ENCODE measurements at regions not wholly inside any gene's neighbourhood (a gene's known extent, or its start where the extent isn't known, plus 50 kb on each side); places are given as distances from the start of the nearest gene placed in this dataset.
A peak's percentile ranks its signal among the peaks of the same experiment; 100 is the strongest.

GRCh38 chr20:20837574-20838021 is 125.2 kb upstream of the RALGAPA2 start:
- Histone ChIP-seq H3F3A (ENCODE audit: insufficient read depth, low read length, poor library complexity, severe bottlenecking) (no peaks in the 10 kb centered on the region), H4K20me1 (ENCODE audit: insufficient read depth) (no peaks in the 10 kb centered on the region), H3K36me3 (ENCODE audit: insufficient read depth, low read length) (no peaks in the 10 kb centered on the region), H3K27ac (ENCODE audit: low read length) (no peak overlapping the region), H3K27me3 (ENCODE audit: insufficient read depth, low read depth, low read length) (peaks cover 8% of the 10 kb centered on the region), H2AFZ (ENCODE audit: low read depth, low read length) (no peak overlapping the region), H3K4me3 (ENCODE audit: low read length) (no peak overlapping the region), H3K9me2 (ENCODE audit: insufficient read depth, low read length) (no peaks in the 10 kb centered on the region), H3K9me3 (ENCODE audit: low read length) (no peaks in the 10 kb centered on the region), H3K4me2 (ENCODE audit: low read length) (no peak overlapping the region), H3K79me2 (replicated peaks; ENCODE audit: insufficient read depth, low read length) (no peaks in the 10 kb centered on the region), H3K9ac (ENCODE audit: low read length) (no peak overlapping the region)
- TF ChIP-seq MXI1 (conservative IDR thresholded peaks at IDR 0.05; ENCODE audit: poor library complexity, severe bottlenecking) (no peak), POLR2AphosphoS5 (IDR thresholded peaks at IDR 0.05) (no peak), REST (IDR thresholded peaks at IDR 0.05; ENCODE audit: borderline replicate concordance) (no peak), EZH2 (IDR thresholded peaks at IDR 0.05; ENCODE audit: borderline replicate concordance, insufficient read depth, low read length, poor library complexity, severe bottlenecking) (no peak), EP300 (conservative IDR thresholded peaks at IDR 0.05; ENCODE audit: poor library complexity, severe bottlenecking) (no peak), SMC3 (conservative IDR thresholded peaks at IDR 0.05; ENCODE audit: poor library complexity) (peak; percentile 88), RAD21 (conservative IDR thresholded peaks at IDR 0.05) (peak; percentile 81), CTCF (IDR thresholded peaks at IDR 0.05; ENCODE audit: poor library complexity, severe bottlenecking) (peak; percentile 83), TAF1 (IDR thresholded peaks at IDR 0.05; ENCODE audit: low read depth) (no peak)

- Histone ChIP-seq H3F3A (ENCODE audit: insufficient read depth, low read length, poor library complexity, severe bottlenecking) (no peaks in the 10 kb centered on the region), H3K27ac (ENCODE audit: low read length) (no peak overlapping the region), H3K9ac (ENCODE audit: low read length) (no peak overlapping the region), H3K9me3 (ENCODE audit: low read length) (no peaks in the 10 kb centered on the region), H3K27me3 (ENCODE audit: insufficient read depth, low read depth, low read length) (peaks cover 8% of the 10 kb centered on the region), H3K36me3 (ENCODE audit: insufficient read depth, low read length) (no peaks in the 10 kb centered on the region), H3K4me2 (ENCODE audit: low read length) (no peak overlapping the region), H3K9me2 (ENCODE audit: insufficient read depth, low read length) (no peaks in the 10 kb centered on the region), H2AFZ (ENCODE audit: low read depth, low read length) (no peak overlapping the region), H4K20me1 (ENCODE audit: insufficient read depth) (no peaks in the 10 kb centered on the region), H3K79me2 (replicated peaks; ENCODE audit: insufficient read depth, low read length) (no peaks in the 10 kb centered on the region), H3K4me3 (ENCODE audit: low read length) (no peak overlapping the region)
- TF ChIP-seq EZH2 (IDR thresholded peaks at IDR 0.05; ENCODE audit: borderline replicate concordance, insufficient read depth, low read length, poor library complexity, severe bottlenecking) (no peak), CTCF (IDR thresholded peaks at IDR 0.05; ENCODE audit: poor library complexity, severe bottlenecking) (no peak), RAD21 (conservative IDR thresholded peaks at IDR 0.05) (no peak), EP300 (conservative IDR thresholded peaks at IDR 0.05; ENCODE audit: poor library complexity, severe bottlenecking) (no peak), SMC3 (conservative IDR thresholded peaks at IDR 0.05; ENCODE audit: poor library complexity) (no peak), MXI1 (conservative IDR thresholded peaks at IDR 0.05; ENCODE audit: poor library complexity, severe bottlenecking) (no peak), POLR2AphosphoS5 (IDR thresholded peaks at IDR 0.05) (no peak), REST (IDR thresholded peaks at IDR 0.05; ENCODE audit: borderline replicate concordance) (no peak), TAF1 (IDR thresholded peaks at IDR 0.05; ENCODE audit: low read depth) (no peak)
Observed at GRCh38 chr20:20836836-20837235, 124.4 kb upstream of the RALGAPA2 start.
